ENCODE measurements at regions not wholly inside any gene's neighbourhood (a gene's known extent, or its start where the extent isn't known, plus 50 kb on each side); places are given as distances from the start of the nearest gene placed in this dataset.

- TF ChIP-seq CTCF (IDR thresholded peaks at IDR 0.05), result no peak
- no peak for TF ChIP-seq POLR2A (IDR thresholded peaks at IDR 0.05)
- no peak for TF ChIP-seq POLR2AphosphoS5 (IDR thresholded peaks at IDR 0.05)
These were observed 226.5 kb upstream of the PRSS1 start for GRCh38 chr7:142522735-142523134.
